HUES48 (cell line): ENCODE measurements at regions not wholly inside any gene's neighbourhood (a gene's known extent, or its start where the extent isn't known, plus 50 kb on each side); places are given as distances from the start of the nearest gene placed in this dataset.

Source experiments
- H3K27ac ChIP-seq: one replicate; pipeline ENCODE4 v1.7.0; 2013; ENCODE audit warnings: low read depth, low read length, inconsistent platforms
- H3K27me3 ChIP-seq: 2 replicates; pipeline ENCODE4 v1.6.1; 2013; ENCODE audit warnings: mild to moderate bottlenecking, low read length; ENCODE audit not compliant: control insufficient read depth, insufficient read depth
- H3K36me3 ChIP-seq: 2 replicates; pipeline ENCODE4 v1.6.1; 2013; ENCODE audit warnings: low read length; ENCODE audit not compliant: control insufficient read depth, insufficient read depth
- H3K4me1 ChIP-seq: 2 replicates; pipeline ENCODE4 v1.6.1; 2013; ENCODE audit warnings: mild to moderate bottlenecking, low read length; ENCODE audit not compliant: control insufficient read depth, insufficient read depth
- H3K4me3 ChIP-seq: 2 replicates; pipeline ENCODE4 v1.5.1; 2013; ENCODE audit warnings: mild to moderate bottlenecking, low read depth, low read length
- H3K9ac ChIP-seq: 2 replicates; pipeline ENCODE4 v1.6.1; 2013; ENCODE audit warnings: mild to moderate bottlenecking, low read depth, low read length, moderate library complexity
- H3K9me3 ChIP-seq: 2 replicates; pipeline ENCODE4 v1.6.1; 2013; ENCODE audit warnings: low read length; ENCODE audit not compliant: control insufficient read depth, insufficient read depth

DNA sequence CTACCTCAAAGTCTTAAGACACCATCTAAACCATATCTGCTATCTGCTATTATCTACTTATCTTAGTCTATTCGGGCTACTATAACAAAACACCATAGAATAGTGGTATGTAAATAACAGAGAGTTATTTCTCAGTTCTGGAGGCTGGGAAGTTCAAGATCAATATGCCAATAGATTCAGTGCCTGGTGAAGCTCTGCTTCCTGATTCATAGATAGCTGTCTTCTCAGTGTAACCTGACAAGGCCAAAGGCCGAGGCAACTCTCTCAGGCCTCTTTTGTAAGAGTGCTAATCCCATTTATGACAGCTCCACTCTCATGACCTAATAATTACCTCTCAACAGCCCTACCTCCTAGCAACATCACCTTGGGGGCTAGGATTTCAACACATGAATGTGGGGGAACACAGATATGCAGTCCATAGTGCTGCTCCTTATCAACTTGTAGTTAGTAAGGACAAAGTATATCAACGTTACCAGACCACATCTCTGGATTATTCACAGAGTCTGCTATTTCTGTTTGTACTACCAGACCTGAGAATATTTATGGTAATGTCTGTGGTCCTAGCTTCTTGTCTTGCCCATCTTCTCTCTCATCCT is 297.8 kb downstream of the FOXG1 start:
- H3K27ac ChIP-seq, result no peak overlapping the region
- H3K27me3 ChIP-seq, result no peaks in the 10 kb centered on the region
- no peak overlapping the region for H3K4me3 ChIP-seq
- H3K36me3 ChIP-seq, result no peaks in the 10 kb centered on the region
- H3K9me3 ChIP-seq, result no peaks in the 10 kb centered on the region
- H3K9ac ChIP-seq, result no peak overlapping the region
- H3K4me1 ChIP-seq, result no peaks in the 10 kb centered on the region

DNA sequence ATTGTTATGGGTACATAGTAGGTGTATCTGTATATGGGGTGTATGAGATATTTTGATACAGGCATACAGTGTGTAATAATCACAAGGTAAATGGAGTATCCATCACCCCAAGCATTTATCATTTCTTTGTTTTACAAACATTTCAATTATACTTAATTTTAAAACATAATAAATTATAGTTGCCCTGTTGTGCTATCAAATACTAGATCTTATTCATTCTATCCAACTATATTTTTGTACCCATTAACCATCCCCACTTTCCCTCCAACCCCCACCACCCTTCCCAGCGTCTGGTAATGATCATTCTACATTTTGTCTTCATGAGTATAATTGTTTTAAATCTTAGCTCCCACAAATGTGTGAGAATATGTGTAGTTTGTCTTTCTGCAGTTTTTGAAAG is 302.6 kb downstream of the FOXG1 start:
- H3K9ac ChIP-seq, result no peak overlapping the region
- H3K27me3 ChIP-seq, result no peaks in the 10 kb centered on the region
- H3K27ac ChIP-seq, result no peak overlapping the region
- H3K4me1 ChIP-seq, result no peaks in the 10 kb centered on the region
- H3K36me3 ChIP-seq, result no peaks in the 10 kb centered on the region
- peaks cover 5% of the 10 kb centered on the region; the same call in 1 of the 2 replicates for H3K9me3 ChIP-seq
- no peak overlapping the region for H3K4me3 ChIP-seq

DNA sequence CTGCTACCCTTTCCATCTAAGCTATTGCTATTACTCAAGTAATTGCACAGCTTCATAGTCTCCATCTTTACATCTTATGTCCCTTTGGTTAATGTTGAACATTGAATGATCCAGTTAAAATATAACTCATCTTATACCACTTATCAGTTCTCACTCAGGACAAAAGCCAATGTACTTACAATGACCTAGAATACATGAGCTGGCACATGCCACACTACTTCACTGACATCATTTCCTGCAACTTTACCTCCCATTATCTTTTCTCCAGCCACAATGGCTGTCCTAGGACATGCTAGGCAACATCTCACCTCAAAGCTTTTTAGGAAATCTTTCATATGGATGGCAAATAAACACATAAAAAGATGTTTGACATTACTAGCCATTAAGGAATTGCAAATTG is 309.2 kb downstream of the FOXG1 start:
- H3K36me3 ChIP-seq, result no peaks in the 10 kb centered on the region
- H3K4me1 ChIP-seq, result no peaks in the 10 kb centered on the region
- no peak overlapping the region for H3K4me3 ChIP-seq
- no peak overlapping the region for H3K27ac ChIP-seq
- peaks cover 5% of the 10 kb centered on the region; the same call in 1 of the 2 replicates for H3K9me3 ChIP-seq
- no peak overlapping the region for H3K9ac ChIP-seq
- no peaks in the 10 kb centered on the region for H3K27me3 ChIP-seq

DNA sequence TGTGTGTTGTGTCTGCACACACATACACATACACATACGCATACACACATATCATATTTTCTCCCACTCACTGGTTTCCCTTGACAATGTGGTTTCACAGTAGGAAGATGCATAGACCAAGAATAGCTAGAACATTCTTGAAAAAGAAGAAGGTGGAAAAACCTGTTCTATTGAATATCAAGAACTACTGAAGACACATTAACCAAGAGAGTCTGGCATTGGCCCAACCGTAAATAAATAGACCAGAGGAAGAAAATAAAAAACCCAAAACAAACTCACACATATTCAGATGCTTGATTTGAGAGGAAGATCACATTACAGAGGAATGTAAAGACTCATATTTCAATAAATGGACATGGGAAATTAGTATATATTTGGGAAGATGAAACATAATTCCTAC is 311.3 kb downstream of the FOXG1 start:
- Histone ChIP-seq H3K9ac (no peak overlapping the region), H3K27ac (no peak overlapping the region)

GRCh38 chr14:29078810-29079522 is 312.4 kb downstream of the FOXG1 start:
- Histone ChIP-seq H3K27ac (no peak overlapping the region), H3K36me3 (no peaks in the 10 kb centered on the region), H3K27me3 (no peaks in the 10 kb centered on the region), H3K9me3 (no peaks in the 10 kb centered on the region), H3K4me3 (no peak overlapping the region), H3K9ac (no peak overlapping the region), H3K4me1 (no peaks in the 10 kb centered on the region)

More for the DNA sequence above, 311.3 kb downstream of the FOXG1 start:
- Histone ChIP-seq H3K4me3 (no peak overlapping the region), H3K36me3 (no peaks in the 10 kb centered on the region), H3K4me1 (no peaks in the 10 kb centered on the region), H3K27me3 (no peaks in the 10 kb centered on the region), H3K9me3 (no peaks in the 10 kb centered on the region)

DNA sequence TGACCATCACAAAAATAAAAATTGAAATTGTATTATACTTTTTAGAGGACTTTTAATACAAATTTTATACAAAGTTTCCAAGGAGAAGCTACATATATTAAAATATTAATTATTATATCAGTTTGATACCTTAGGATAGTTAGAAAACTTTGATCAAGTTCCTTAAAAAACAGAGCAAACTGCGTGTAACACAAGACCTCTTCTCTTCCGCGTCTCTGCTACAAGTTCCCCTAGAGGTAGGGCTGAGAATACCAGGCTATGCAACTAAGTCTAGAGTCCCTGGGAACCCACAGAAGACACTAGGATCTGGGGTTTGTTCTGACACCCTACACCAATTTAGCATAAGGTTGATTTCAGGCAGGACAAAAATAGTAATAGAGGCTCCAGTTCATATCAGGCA is 319.0 kb downstream of the FOXG1 start:
- Histone ChIP-seq H3K9ac (no peak overlapping the region), H3K9me3 (no peaks in the 10 kb centered on the region), H3K27me3 (no peaks in the 10 kb centered on the region), H3K36me3 (no peaks in the 10 kb centered on the region), H3K27ac (no peak overlapping the region), H3K4me3 (no peak overlapping the region), H3K4me1 (no peaks in the 10 kb centered on the region)

GRCh38 chr14:29089849-29090248 is 323.3 kb downstream of the FOXG1 start:
- no peak overlapping the region for H3K27ac ChIP-seq
- no peaks in the 10 kb centered on the region for H3K4me1 ChIP-seq
- no peaks in the 10 kb centered on the region for H3K36me3 ChIP-seq

GRCh38 chr14:29092121-29092520 is 325.5 kb downstream of the FOXG1 start:
- Histone ChIP-seq H3K4me3 (no peak overlapping the region), H3K27ac (no peak overlapping the region), H3K27me3 (no peaks in the 10 kb centered on the region)

More at GRCh38 chr14:29089849-29090248, 323.3 kb downstream of the FOXG1 start:
- H3K4me3 ChIP-seq, result no peak overlapping the region
- H3K27me3 ChIP-seq, result no peaks in the 10 kb centered on the region
- no peak overlapping the region for H3K9ac ChIP-seq
- no peaks in the 10 kb centered on the region for H3K9me3 ChIP-seq

GRCh38 chr14:29097476-29097875 is 330.9 kb downstream of the FOXG1 start:
- no peaks in the 10 kb centered on the region for H3K9me3 ChIP-seq
- no peaks in the 10 kb centered on the region for H3K4me1 ChIP-seq
- no peaks in the 10 kb centered on the region for H3K27me3 ChIP-seq
- no peak overlapping the region for H3K9ac ChIP-seq
- H3K36me3 ChIP-seq, result no peaks in the 10 kb centered on the region
- H3K27ac ChIP-seq, result no peak overlapping the region
- H3K4me3 ChIP-seq, result no peak overlapping the region

More at GRCh38 chr14:29092121-29092520, 325.5 kb downstream of the FOXG1 start:
- H3K36me3 ChIP-seq, result no peaks in the 10 kb centered on the region
- H3K9ac ChIP-seq, result no peak overlapping the region
- no peaks in the 10 kb centered on the region for H3K4me1 ChIP-seq
- H3K9me3 ChIP-seq, result no peaks in the 10 kb centered on the region

DNA sequence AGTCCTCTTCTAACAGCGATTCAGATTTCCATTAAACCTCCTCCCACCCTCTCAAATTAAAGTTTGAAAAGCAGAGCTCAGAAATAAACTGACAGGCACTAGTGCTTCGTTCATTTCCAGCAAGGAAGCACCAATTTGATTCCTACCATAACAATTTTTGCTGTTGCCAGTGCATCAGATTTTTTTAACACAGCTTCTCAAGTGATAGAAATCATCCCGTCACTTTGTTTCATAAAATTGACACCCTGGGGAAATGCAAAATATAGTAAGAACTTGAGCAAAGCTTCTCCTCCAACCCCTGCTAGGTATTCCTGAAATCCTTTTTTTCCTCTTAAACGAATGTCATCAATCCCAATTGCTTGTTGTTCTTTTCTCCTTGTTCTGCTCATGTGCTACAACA is 332.1 kb downstream of the FOXG1 start:
- Histone ChIP-seq H3K4me1 (no peaks in the 10 kb centered on the region), H3K4me3 (no peak overlapping the region), H3K27ac (no peak overlapping the region), H3K9ac (no peak overlapping the region), H3K27me3 (no peaks in the 10 kb centered on the region), H3K9me3 (no peaks in the 10 kb centered on the region), H3K36me3 (no peaks in the 10 kb centered on the region)

DNA sequence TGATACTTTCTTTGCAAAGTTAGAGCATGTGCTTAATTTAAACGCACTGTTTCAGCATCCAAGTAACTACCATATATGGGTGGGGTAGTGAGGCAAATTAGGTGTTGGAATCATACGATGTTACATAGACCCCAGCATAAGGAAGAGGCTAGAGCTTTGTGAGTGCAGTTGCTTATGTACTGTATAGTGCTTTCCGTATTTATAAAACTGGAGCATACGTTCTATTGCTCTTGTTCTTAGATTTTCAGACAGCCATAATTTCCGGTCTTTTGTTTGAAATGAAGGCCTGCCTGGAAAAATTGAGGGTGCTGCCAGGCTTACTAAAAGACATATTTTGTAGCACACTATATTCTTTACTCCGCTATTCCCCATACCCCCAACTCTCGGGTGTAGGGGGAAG is 335.7 kb downstream of the FOXG1 start:
- H3K27me3 ChIP-seq, result no peaks in the 10 kb centered on the region
- H3K4me3 ChIP-seq, result no peak overlapping the region
- no peak overlapping the region for H3K27ac ChIP-seq
- no peak overlapping the region for H3K9ac ChIP-seq
- no peaks in the 10 kb centered on the region for H3K4me1 ChIP-seq
- H3K36me3 ChIP-seq, result no peaks in the 10 kb centered on the region
- no peaks in the 10 kb centered on the region for H3K9me3 ChIP-seq
